Activated CD8-positive, alpha-beta memory T cell treated with anti-CD3 and anti-CD28 coated beads for 4 hours (primary cell): ENCODE measurements at regions not wholly inside any gene's neighbourhood (a gene's known extent, or its start where the extent isn't known, plus 50 kb on each side); places are given as distances from the start of the nearest gene placed in this dataset.
"Not testable (repeated sequence)": the region's sequence is repeated elsewhere in the genome, so short reads cannot be mapped to it uniquely, and the experiment has no call there.

ENCODE experiments used
- DNase-seq, 2 donors: peaks; one replicate each; pipeline ENCODE4 v3.0.0-alpha.2; 2020; ENCODE audit warnings: low read depth in 2 of 2

GRCh38 chr1:222177496-222177895 lies 370.4 kb downstream of the HHIPL2 start:
- DNase-seq: not testable (repeated sequence)

- DNase-seq: no peak
These were observed 376.9 kb downstream of the HHIPL2 start for GRCh38 chr1:222171005-222171404.

GRCh38 chr1:222168621-222169020 lies 379.3 kb downstream of the HHIPL2 start:
- DNase-seq: no peak

GRCh38 chr1:222167896-222168295 lies 380.0 kb downstream of the HHIPL2 start:
- DNase-seq: no peak

- DNase-seq: no peak
These were observed 380.8 kb downstream of the HHIPL2 start for GRCh38 chr1:222167111-222167510.

- DNase-seq: no peak
These were observed 382.3 kb downstream of the HHIPL2 start for GRCh38 chr1:222165629-222166028.

- DNase-seq: no peak
These were observed 384.0 kb downstream of the HHIPL2 start for GRCh38 chr1:222163895-222164294.

DNA sequence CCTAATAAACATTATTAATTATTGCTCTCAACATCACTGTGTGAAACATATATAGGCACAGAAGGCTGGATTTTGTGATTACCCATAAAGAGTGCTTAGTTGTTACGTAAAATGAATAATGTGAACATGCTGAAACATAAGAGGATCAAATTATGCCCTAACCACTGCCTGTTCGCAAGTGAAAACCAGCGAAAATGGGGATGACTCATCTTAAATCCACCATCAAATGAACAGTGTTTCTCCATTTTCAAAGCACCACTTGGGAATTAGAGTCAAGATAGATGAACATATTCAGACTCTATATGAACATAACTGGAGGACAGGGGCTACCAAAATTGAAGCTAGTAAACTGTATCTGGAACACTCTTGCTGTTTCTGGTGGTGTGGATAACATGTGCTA lies 386.2 kb downstream of the HHIPL2 start:
- no peak for DNase-seq

GRCh38 chr1:222157612-222158011 lies 390.3 kb downstream of the HHIPL2 start:
- no peak for DNase-seq

GRCh38 chr1:222140206-222140605 lies 398.3 kb upstream of the DUSP10 start:
- no peak for DNase-seq

GRCh38 chr1:222138095-222138494 lies 396.2 kb upstream of the DUSP10 start:
- no peak for DNase-seq

DNA sequence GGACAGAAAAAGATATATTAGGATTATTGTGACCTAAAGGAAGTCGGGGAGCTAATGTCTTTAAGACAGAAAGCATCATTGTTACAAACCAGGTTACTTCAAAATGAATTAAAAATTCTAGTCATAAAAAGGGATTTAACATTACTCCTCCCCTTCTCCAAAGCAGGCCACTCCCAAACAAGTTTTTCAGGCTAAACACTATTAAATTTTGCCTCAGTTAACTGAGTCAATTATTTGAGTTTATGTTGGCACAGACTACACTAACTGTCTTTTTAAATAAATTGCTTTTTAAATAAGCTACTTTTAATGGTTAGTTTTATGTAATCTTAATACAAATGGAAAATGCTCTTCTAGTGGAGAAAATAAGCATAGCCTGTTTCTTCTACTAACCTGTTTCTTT lies 395.0 kb upstream of the DUSP10 start:
- no peak for DNase-seq

- DNase-seq: no peak
These were observed 387.2 kb upstream of the DUSP10 start for GRCh38 chr1:222129041-222129440.

DNA sequence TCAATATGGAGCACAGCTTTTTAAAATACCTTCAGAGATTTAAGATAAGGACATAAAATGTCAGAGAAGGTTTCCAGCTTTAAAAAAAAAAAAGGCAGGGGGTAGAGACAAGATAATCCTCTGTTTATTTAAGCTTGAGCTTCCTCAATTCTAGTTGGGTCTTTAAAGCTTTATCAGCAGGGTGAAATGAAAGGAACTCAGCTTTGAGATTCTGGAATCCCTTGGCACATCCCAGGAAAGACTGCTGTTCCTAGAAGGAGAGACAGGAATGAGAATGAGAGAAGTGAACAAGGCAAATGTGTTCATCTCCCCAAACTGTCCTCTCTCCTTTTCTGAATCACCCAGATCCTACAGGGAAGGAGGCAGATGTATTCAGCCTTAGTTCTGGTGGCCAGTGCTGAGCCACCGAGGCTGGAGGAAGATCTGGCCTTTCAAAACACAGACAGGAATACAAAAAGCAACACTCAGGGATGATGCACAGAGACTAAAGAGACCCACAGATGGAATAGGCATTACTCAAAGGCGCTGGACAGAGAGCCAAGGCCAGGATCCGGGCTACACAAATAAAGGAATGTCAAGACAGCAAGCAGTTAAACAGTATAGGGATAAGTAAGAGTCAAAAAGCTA lies 385.8 kb upstream of the DUSP10 start:
- no peak for DNase-seq

GRCh38 chr1:222127096-222127495 lies 385.2 kb upstream of the DUSP10 start:
- no peak for DNase-seq

- no peak for DNase-seq
These were observed 384.2 kb upstream of the DUSP10 start for GRCh38 chr1:222126052-222126451.

DNA sequence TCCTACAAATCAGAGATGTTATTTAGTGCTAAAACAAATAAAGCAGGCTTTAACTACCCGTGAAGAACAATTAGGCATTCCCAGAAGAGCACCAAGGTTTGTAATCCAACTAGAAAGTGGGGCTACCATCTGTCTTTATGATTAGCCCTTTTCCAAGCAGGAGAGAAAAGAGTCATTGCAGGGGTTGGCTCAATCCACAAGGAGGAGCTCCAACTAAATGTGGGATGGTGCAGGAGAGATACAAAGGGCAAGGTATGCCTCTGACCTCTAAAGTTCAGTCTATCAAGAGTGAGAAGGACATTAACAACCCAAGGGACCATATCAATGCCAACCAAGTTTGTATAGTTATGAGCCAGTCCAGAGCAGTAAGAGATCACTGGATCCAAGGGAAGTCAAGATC lies 382.7 kb upstream of the DUSP10 start:
- DNase-seq: no peak

DNA sequence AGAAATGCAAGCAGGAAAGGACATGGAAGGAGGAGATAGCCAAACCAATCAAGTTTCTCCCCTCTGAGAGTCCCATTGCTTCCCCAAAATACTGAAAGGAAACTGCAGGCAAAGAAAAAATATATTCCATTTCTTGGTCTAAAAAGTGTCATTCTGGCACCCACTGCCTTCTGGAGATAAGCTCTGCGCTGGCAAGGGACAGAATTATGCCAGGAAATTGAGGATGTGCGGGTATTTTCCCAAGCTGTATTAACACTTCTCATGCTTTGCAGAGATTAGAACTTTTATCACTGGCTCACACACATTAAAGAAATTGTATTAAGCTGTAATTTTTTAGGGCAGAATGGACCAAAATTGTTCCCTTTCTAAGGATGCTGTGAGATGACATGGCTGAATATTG lies 381.2 kb upstream of the DUSP10 start:
- DNase-seq: no peak

- no peak for DNase-seq
These were observed 375.9 kb upstream of the DUSP10 start for GRCh38 chr1:222117809-222118208.

GRCh38 chr1:222114536-222115156 lies 372.8 kb upstream of the DUSP10 start:
- DNase-seq: no peak

DNA sequence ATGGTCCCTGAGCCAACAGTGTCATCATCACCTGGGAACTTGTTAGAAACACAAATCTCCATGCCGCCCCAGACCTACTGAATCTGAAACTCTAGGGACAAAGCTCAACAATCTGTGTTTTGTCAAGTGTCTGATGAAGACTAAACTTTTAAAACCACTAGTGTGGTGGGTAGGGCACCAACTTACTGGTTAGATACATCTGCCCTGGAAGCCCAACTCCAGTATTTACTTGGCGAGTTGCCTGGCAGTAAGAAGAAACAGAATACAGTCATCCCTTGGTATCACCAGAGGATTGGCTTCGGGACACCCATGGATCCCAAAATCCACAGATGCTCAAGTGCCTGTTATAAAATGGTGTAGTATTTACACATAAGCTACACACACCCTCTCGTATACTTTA lies 367.9 kb upstream of the DUSP10 start:
- no peak for DNase-seq

- no peak for DNase-seq
These were observed 366.1 kb upstream of the DUSP10 start for GRCh38 chr1:222107975-222108374.

DNA sequence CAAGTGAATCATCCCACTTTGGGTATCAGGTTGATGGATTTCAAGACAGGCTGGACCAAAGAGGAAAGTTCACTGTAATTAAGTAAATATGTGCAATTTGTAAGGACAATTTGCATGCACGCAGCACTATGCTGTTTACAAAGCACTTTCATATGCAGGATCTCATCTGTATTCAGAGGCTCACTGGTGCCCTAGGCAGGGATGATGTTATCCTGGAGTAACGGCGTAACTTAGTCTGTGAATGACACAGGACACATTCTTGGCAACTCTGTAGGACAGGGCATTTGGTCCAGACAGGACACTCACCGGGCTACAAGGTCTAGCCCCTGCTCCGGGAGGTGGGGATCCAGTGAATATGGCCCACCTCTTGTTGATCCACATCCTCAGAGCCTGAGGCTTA lies 365.4 kb upstream of the DUSP10 start:
- no peak for DNase-seq

DNA sequence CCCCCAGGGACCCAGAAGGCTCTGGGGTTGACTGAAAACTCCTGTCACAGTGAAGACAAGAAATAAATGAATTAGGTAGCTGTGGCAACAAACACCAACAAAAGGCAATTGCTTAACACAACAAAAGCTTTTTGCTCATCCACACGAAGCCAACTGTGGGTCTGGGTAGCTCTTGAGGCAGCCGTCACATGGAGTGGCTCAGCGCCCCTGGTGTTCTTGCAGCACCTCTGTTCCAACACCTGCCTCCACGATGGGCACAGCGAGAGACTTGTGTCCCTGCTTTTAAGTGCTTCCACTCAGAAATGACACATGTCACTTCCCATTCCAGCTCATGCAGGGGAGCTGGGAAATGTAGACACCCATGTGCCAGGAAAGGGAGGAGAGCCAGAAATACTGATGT lies 364.5 kb upstream of the DUSP10 start:
- DNase-seq: no peak
